H1 (cell line): ENCODE measurements at regions not wholly inside any gene's neighbourhood (a gene's known extent, or its start where the extent isn't known, plus 50 kb on each side); places are given as distances from the start of the nearest gene placed in this dataset.
"Not testable (repeated sequence)": the region's sequence is repeated elsewhere in the genome, so short reads cannot be mapped to it uniquely, and the experiment has no call there.

ENCODE experiments used
- ATF2 ChIP-seq: IDR thresholded peaks from 2 replicates; pipeline ENCODE4 v1.6.1; 2012; ENCODE audit warnings: low read length, inconsistent platforms
- CTCF ChIP-seq, 3 experiments: IDR thresholded peaks; 1 replicate in 2 of 3; 2 replicates in 1 of 3; pipeline versions ENCODE4 v1.5.1 to v1.6.1; 2011; ENCODE audit warnings: low read length in 3 of 3, mild to moderate bottlenecking in 3 of 3, inconsistent platforms in 2 of 3, low read depth in 1 of 3, moderate library complexity in 1 of 3; ENCODE audit not compliant: insufficient read depth in 1 of 3; ENCODE audit errors: control extremely low read depth in 1 of 3
- EGR1 ChIP-seq: IDR thresholded peaks from 2 replicates; pipeline ENCODE4 v1.6.1; 2011; ENCODE audit warnings: low read depth, low read length, borderline replicate concordance
- JUND ChIP-seq: IDR thresholded peaks from 2 replicates; pipeline ENCODE4 v1.6.1; 2011; ENCODE audit warnings: mild to moderate bottlenecking, improper control_type of control experiment, low read length

- not testable (repeated sequence) for TF ChIP-seq EGR1; ATF2; CTCF (IDR thresholded peaks at IDR 0.05; ENCODE audit: control extremely low read depth in 1 of 3, insufficient read depth in 1 of 3, low read depth in 1 of 3, low read length in 3 of 3); JUND
Observed at GRCh38 chr17:16841896-16842295, 130.0 kb downstream of the TNFRSF13B start.
